PC-3 (cell line): ENCODE measurements at regions not wholly inside any gene's neighbourhood (a gene's known extent, or its start where the extent isn't known, plus 50 kb on each side); places are given as distances from the start of the nearest gene placed in this dataset.

Experiments used
- ATAC-seq: fragments of 200-7000 bp; cut with Tn5 transposase; 2 replicates; pipeline ENCODE4 v1.9.1; 2020; ENCODE audit warnings: mild to moderate bottlenecking, moderate library complexity
- BruUV-seq: library from RNA; stranded (reverse); fragments of 400-500 nt; replicated peaks from 2 replicates; lab custom pipeline; 2021; lab: Mats Ljungman, UMichigan
- CTCF ChIA-PET: fragments of 300-600 bp; sonication (Branson Sonifier 250); formaldehyde crosslinking; loops from one replicate; lab custom pipeline; 2022; ENCODE audit warnings: antibody characterized with exemption; lab: Charles Lee
- POLR2A ChIA-PET: fragments of 300-600 bp; sonication (Branson Sonifier 250); formaldehyde crosslinking; loops from one replicate; lab custom pipeline; 2022; ENCODE audit warnings: antibody characterized with exemption; ENCODE audit not compliant: unreplicated experiment; lab: Charles Lee
- DNase-seq: peaks from one replicate; pipeline ENCODE4 v3.0.0-alpha.2; 2015
- H2AFZ ChIP-seq: fragments of 300-600 bp; sonication (generic); 2 replicates; pipeline ENCODE4 v1.6.0; 2016; ENCODE audit warnings: antibody characterized with exemption, low read length
- H3F3A ChIP-seq: fragments of 300-600 bp; sonication (generic); one replicate; pipeline ENCODE4 v1.6.0; 2017; ENCODE audit warnings: antibody characterized with exemption, low read length, control low read depth, mild to moderate bottlenecking; ENCODE audit not compliant: unreplicated experiment
- H3K27ac ChIP-seq: fragments of 300-600 bp; sonication (generic); 2 replicates; pipeline ENCODE4 v1.5.1; 2016; ENCODE audit warnings: mild to moderate bottlenecking, low read length
- H3K27me3 ChIP-seq: fragments of 300-600 bp; sonication (generic); 2 replicates; pipeline ENCODE4 v1.6.1; 2016; ENCODE audit warnings: low read length, mixed read lengths
- H3K36me3 ChIP-seq: fragments of 300-600 bp; sonication (generic); 2 replicates; pipeline ENCODE4 v1.6.1; 2016; ENCODE audit warnings: low read depth, mixed run types, low read length, mixed read lengths
- H3K4me1 ChIP-seq: fragments of 300-600 bp; sonication (generic); 2 replicates; pipeline ENCODE4 v1.5.1; 2016; ENCODE audit warnings: low read length; ENCODE audit not compliant: insufficient read depth
- H3K4me2 ChIP-seq: fragments of 300-600 bp; sonication (generic); 2 replicates; pipeline ENCODE4 v1.6.0; 2016; ENCODE audit warnings: low read length
- H3K4me3 ChIP-seq: fragments of 300-600 bp; sonication (generic); 2 replicates; pipeline ENCODE4 v1.5.1; 2016; ENCODE audit warnings: mild to moderate bottlenecking, low read length, mixed read lengths
- H3K79me2 ChIP-seq: fragments of 300-600 bp; sonication (generic); 2 replicates; pipeline ENCODE4 v1.6.1; 2017; ENCODE audit warnings: low read length, mixed read lengths
- H3K9ac ChIP-seq: fragments of 300-600 bp; sonication (generic); 2 replicates; pipeline ENCODE4 v1.6.0; 2016; ENCODE audit warnings: mild to moderate bottlenecking, low read length
- H3K9me2 ChIP-seq: fragments of 300-600 bp; sonication (generic); replicated peaks from 2 replicates; pipeline ENCODE4 v1.6.1; 2016; ENCODE audit warnings: mixed run types, low read length, mixed read lengths
- H3K9me3 ChIP-seq: fragments of 300-600 bp; sonication (generic); 2 replicates; pipeline ENCODE4 v1.6.1; 2016; ENCODE audit warnings: low read length, mixed read lengths
- H4K20me1 ChIP-seq: fragments of 300-600 bp; sonication (generic); 2 replicates; pipeline ENCODE4 v1.6.1; 2016; ENCODE audit warnings: low read length, mixed read lengths
- CTCF ChIP-seq: fragments of 300-600 bp; sonication (generic); conservative IDR thresholded peaks from 2 replicates; pipeline ENCODE4 v1.5.1; 2017; ENCODE audit warnings: antibody characterized with exemption, low read depth, mild to moderate bottlenecking, low read length
- EZH2 ChIP-seq: fragments of 300-600 bp; sonication (generic); IDR thresholded peaks from one replicate; pipeline ENCODE4 v1.6.1; 2017; ENCODE audit warnings: antibody characterized with exemption, mild to moderate bottlenecking, low read length; ENCODE audit not compliant: unreplicated experiment
- EZH2phosphoT487 ChIP-seq: fragments of 300-600 bp; sonication (generic); IDR thresholded peaks from 2 replicates; pipeline ENCODE4 v1.6.1; 2018; ENCODE audit warnings: mild to moderate bottlenecking, antibody characterized with exemption, low read length, borderline replicate concordance
- intact Hi-C: fragments of 100-400 bp; cut with micrococcal nuclease; formaldehyde crosslinking; loops from 2 replicates; pipeline ENCODE4 v1.9.0; 2023

GRCh38 chr3:157751386-157751785 lies 248.2 kb upstream of the VEPH1 start:
- intact Hi-C loops = no loop called here
- CTCF ChIA-PET = no interaction called here

GRCh38 chr3:157746391-157746790 lies 243.2 kb upstream of the VEPH1 start:
- intact Hi-C loops = no loop called here
- Histone ChIP-seq H3K4me2 (no peak overlapping the region), H3K27ac (no peak overlapping the region), H3K79me2 (no peaks in the 10 kb centered on the region), H4K20me1 (no peaks in the 10 kb centered on the region), H3K9me3 (0 out of 2 replicates have a peak, but pooled peaks cover 6% of the 10 kb centered on the region), H3F3A (no peaks in the 10 kb centered on the region), H3K4me3 (no peak overlapping the region), H3K36me3 (no peaks in the 10 kb centered on the region), H3K9ac (no peak overlapping the region), H3K27me3 (no peaks in the 10 kb centered on the region), H2AFZ (no peak overlapping the region), H3K4me1 (no peaks in the 10 kb centered on the region), H3K9me2 (no peaks in the 10 kb centered on the region)
- BruUV-seq = no TSS peak
- DNase-seq (no peak), ATAC-seq (no peak)
- TF ChIP-seq CTCF (no peak), EZH2 (no peak), EZH2phosphoT487 (no peak)
- CTCF ChIA-PET = no interaction called here
- POLR2A ChIA-PET = no interaction called here

More at GRCh38 chr3:157751386-157751785, 248.2 kb upstream of the VEPH1 start:
- Histone ChIP-seq H3K9ac (no peak overlapping the region), H3F3A (no peaks in the 10 kb centered on the region), H3K36me3 (no peaks in the 10 kb centered on the region), H3K27ac (no peak overlapping the region), H3K4me1 (no peaks in the 10 kb centered on the region), H3K27me3 (no peaks in the 10 kb centered on the region), H4K20me1 (no peaks in the 10 kb centered on the region), H2AFZ (no peak overlapping the region), H3K79me2 (no peaks in the 10 kb centered on the region), H3K9me3 (0 out of 2 replicates have a peak, but pooled peaks cover 6% of the 10 kb centered on the region), H3K9me2 (no peaks in the 10 kb centered on the region), H3K4me3 (no peak overlapping the region), H3K4me2 (no peak overlapping the region)
- POLR2A ChIA-PET = no interaction called here
- BruUV-seq = no TSS peak
- no peak for ATAC-seq
- TF ChIP-seq EZH2 (no peak), EZH2phosphoT487 (no peak), CTCF (no peak)
- DNase-seq = no peak

GRCh38 chr3:157741607-157742006 lies 238.4 kb upstream of the VEPH1 start:
- POLR2A ChIA-PET = no interaction called here
- intact Hi-C loops = no loop called here
- CTCF ChIA-PET = no interaction called here
- no peaks in the 10 kb centered on the region for H4K20me1 ChIP-seq
- no peaks in the 10 kb centered on the region for H3K36me3 ChIP-seq
- H3F3A ChIP-seq = no peaks in the 10 kb centered on the region
- H3K79me2 ChIP-seq = no peaks in the 10 kb centered on the region
- no peaks in the 10 kb centered on the region for H3K9me3 ChIP-seq
- DNase-seq (no peak), ATAC-seq (no peak)
- no peak overlapping the region for H2AFZ ChIP-seq
- no peak overlapping the region for H3K4me2 ChIP-seq
- H3K9me2 ChIP-seq = no peaks in the 10 kb centered on the region
- H3K27me3 ChIP-seq = no peaks in the 10 kb centered on the region
- no peaks in the 10 kb centered on the region for H3K4me1 ChIP-seq
- H3K9ac ChIP-seq = no peak overlapping the region
- no peak for TF ChIP-seq CTCF
- TF ChIP-seq EZH2phosphoT487 = no peak
- no peak for TF ChIP-seq EZH2
- H3K27ac ChIP-seq = no peak overlapping the region
- no TSS peak for BruUV-seq
- no peak overlapping the region for H3K4me3 ChIP-seq
